ENCODE measurements at regions not wholly inside any gene's neighbourhood (a gene's known extent, or its start where the extent isn't known, plus 50 kb on each side); places are given as distances from the start of the nearest gene placed in this dataset.

DNA sequence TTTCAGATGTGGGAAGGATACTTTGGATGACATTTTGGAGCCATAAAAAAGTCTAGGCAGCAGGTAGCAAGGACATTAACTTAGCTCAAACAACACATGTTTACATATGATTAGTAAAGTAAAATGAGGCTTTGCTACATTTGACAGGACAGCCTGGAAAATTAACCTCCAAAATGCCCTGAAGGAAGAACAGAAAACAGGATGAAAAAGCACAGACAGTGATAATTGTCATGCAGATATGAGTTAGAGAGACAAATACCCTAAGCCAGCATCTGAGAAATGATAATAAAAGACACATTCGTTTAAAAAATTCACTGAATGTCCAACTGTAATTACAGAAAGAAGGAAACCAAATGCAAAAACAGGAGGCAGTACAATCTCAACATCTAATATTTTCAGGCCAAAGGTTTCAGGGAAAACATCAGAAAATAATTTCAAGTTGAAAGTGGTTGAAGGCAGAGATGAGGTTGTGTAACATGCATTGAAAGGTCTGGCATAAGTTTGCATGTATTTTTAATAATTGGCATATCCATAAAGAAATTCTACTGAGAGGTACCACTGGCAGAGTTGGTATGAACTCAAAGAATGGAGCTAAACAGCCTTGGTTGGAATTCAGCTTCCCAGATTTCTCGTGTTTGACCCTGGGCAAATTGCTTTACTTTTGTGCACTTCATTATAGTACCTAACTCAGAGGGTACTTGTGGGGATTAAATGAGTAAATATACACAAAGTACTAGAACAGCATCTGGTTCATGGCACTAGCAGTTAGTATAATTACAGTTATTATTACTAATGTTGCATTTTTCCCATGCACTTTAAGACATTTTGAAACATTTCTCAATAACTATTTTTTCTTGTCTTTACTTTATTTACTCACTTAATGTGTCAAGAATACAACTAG lies 54.4 kb upstream of the MAP9 start:
- TF ChIP-seq, protein P1, sequence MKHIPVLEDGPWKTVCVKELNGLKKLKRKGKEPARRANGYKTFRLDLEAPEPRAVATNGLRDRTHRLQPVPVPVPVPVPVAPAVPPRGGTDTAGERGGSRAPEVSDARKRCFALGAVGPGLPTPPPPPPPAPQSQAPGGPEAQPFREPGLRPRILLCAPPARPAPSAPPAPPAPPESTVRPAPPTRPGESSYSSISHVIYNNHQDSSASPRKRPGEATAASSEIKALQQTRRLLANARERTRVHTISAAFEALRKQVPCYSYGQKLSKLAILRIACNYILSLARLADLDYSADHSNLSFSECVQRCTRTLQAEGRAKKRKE (CRISPR knock-in tag; IDR thresholded peaks at IDR 0.05; ENCODE audit: low read depth): no peak
- TF ChIP-seq EP300 (IDR thresholded peaks at IDR 0.05) (no peak), KDM5A (IDR thresholded peaks at IDR 0.05) (no peak), POLR2A (IDR thresholded peaks at IDR 0.05; ENCODE audit: low read length) (no peak), GATA3 (IDR thresholded peaks at IDR 0.05; ENCODE audit: borderline replicate concordance) (no peak), POLR2AphosphoS2 (conservative IDR thresholded peaks at IDR 0.05; ENCODE audit: low read length) (no peak)
- TF ChIP-seq, protein P2, sequence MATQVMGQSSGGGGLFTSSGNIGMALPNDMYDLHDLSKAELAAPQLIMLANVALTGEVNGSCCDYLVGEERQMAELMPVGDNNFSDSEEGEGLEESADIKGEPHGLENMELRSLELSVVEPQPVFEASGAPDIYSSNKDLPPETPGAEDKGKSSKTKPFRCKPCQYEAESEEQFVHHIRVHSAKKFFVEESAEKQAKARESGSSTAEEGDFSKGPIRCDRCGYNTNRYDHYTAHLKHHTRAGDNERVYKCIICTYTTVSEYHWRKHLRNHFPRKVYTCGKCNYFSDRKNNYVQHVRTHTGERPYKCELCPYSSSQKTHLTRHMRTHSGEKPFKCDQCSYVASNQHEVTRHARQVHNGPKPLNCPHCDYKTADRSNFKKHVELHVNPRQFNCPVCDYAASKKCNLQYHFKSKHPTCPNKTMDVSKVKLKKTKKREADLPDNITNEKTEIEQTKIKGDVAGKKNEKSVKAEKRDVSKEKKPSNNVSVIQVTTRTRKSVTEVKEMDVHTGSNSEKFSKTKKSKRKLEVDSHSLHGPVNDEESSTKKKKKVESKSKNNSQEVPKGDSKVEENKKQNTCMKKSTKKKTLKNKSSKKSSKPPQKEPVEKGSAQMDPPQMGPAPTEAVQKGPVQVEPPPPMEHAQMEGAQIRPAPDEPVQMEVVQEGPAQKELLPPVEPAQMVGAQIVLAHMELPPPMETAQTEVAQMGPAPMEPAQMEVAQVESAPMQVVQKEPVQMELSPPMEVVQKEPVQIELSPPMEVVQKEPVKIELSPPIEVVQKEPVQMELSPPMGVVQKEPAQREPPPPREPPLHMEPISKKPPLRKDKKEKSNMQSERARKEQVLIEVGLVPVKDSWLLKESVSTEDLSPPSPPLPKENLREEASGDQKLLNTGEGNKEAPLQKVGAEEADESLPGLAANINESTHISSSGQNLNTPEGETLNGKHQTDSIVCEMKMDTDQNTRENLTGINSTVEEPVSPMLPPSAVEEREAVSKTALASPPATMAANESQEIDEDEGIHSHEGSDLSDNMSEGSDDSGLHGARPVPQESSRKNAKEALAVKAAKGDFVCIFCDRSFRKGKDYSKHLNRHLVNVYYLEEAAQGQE (IDR thresholded peaks at IDR 0.05): no peak
- TF ChIP-seq, protein P3, sequence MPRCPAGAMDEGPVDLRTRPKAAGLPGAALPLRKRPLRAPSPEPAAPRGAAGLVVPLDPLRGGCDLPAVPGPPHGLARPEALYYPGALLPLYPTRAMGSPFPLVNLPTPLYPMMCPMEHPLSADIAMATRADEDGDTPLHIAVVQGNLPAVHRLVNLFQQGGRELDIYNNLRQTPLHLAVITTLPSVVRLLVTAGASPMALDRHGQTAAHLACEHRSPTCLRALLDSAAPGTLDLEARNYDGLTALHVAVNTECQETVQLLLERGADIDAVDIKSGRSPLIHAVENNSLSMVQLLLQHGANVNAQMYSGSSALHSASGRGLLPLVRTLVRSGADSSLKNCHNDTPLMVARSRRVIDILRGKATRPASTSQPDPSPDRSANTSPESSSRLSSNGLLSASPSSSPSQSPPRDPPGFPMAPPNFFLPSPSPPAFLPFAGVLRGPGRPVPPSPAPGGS (IDR thresholded peaks at IDR 0.05): no peak
- TF ChIP-seq, protein P4, sequence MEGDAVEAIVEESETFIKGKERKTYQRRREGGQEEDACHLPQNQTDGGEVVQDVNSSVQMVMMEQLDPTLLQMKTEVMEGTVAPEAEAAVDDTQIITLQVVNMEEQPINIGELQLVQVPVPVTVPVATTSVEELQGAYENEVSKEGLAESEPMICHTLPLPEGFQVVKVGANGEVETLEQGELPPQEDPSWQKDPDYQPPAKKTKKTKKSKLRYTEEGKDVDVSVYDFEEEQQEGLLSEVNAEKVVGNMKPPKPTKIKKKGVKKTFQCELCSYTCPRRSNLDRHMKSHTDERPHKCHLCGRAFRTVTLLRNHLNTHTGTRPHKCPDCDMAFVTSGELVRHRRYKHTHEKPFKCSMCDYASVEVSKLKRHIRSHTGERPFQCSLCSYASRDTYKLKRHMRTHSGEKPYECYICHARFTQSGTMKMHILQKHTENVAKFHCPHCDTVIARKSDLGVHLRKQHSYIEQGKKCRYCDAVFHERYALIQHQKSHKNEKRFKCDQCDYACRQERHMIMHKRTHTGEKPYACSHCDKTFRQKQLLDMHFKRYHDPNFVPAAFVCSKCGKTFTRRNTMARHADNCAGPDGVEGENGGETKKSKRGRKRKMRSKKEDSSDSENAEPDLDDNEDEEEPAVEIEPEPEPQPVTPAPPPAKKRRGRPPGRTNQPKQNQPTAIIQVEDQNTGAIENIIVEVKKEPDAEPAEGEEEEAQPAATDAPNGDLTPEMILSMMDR (IDR thresholded peaks at IDR 0.05): no peak
- TF ChIP-seq, protein P5, sequence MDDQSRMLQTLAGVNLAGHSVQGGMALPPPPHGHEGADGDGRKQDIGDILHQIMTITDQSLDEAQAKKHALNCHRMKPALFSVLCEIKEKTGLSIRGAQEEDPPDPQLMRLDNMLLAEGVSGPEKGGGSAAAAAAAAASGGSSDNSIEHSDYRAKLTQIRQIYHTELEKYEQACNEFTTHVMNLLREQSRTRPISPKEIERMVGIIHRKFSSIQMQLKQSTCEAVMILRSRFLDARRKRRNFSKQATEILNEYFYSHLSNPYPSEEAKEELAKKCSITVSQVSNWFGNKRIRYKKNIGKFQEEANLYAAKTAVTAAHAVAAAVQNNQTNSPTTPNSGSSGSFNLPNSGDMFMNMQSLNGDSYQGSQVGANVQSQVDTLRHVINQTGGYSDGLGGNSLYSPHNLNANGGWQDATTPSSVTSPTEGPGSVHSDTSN (IDR thresholded peaks at IDR 0.05): no peak

Measured in A549 (cell line).